ENCODE measurements at regions not wholly inside any gene's neighbourhood (a gene's known extent, or its start where the extent isn't known, plus 50 kb on each side); places are given as distances from the start of the nearest gene placed in this dataset.

DNA sequence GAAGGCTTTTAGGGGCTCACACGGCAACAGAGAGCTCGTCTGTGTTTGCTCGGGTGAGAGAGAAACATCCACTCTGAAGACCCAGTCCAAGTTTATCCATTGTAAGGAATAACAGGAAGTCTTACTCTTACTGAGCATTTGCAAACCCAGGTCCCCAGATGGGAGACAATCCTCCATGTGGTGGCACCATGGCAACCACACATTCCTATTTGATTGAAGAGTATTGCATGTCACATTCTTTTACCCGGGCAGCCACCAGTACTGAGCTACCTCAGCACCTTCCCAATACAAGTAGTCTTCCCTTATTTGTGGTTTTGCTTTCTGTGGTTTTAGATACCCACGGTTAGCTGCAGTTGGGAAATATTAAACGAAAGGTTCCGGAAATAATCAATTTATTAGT is 302.9 kb upstream of the RASGRP1 start:
- in situ Hi-C loops (cut with MboI; ENCODE audit: low pct_ligation_motif_present in 1 of 4, low pct_unique_long_range_greater_than_20kb in 1 of 4, low sequenced_read_pairs in 3 of 4): no loop called here
- no peak for DNase-seq
- TF ChIP-seq POLR2A (IDR thresholded peaks at IDR 0.05) (no peak), EP300 (IDR thresholded peaks at IDR 0.05; ENCODE audit: low read depth) (no peak), POLR2AphosphoS5 (IDR thresholded peaks at IDR 0.05) (no peak)
- TF ChIP-seq, protein P1, sequence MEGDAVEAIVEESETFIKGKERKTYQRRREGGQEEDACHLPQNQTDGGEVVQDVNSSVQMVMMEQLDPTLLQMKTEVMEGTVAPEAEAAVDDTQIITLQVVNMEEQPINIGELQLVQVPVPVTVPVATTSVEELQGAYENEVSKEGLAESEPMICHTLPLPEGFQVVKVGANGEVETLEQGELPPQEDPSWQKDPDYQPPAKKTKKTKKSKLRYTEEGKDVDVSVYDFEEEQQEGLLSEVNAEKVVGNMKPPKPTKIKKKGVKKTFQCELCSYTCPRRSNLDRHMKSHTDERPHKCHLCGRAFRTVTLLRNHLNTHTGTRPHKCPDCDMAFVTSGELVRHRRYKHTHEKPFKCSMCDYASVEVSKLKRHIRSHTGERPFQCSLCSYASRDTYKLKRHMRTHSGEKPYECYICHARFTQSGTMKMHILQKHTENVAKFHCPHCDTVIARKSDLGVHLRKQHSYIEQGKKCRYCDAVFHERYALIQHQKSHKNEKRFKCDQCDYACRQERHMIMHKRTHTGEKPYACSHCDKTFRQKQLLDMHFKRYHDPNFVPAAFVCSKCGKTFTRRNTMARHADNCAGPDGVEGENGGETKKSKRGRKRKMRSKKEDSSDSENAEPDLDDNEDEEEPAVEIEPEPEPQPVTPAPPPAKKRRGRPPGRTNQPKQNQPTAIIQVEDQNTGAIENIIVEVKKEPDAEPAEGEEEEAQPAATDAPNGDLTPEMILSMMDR (IDR thresholded peaks at IDR 0.05): no peak
- H3K27ac ChIP-seq: no peak overlapping the region
- no peak overlapping the region for H3K4me3 ChIP-seq
- WGBS, 2 donors (ENCODE audit: low coverage in 1 of 2): 81% methylated on average over 3 to 7 of the region's 7 CpGs
- intact Hi-C loops (cut with DNase I; ENCODE audit: low total_unique reads): no loop called here
- H3K4me1 ChIP-seq: no peaks in the 10 kb centered on the region
- H3K36me3 ChIP-seq: no peaks in the 10 kb centered on the region
- no peaks in the 10 kb centered on the region for H3K27me3 ChIP-seq
- no peaks in the 10 kb centered on the region for H3K9me3 ChIP-seq

DNA sequence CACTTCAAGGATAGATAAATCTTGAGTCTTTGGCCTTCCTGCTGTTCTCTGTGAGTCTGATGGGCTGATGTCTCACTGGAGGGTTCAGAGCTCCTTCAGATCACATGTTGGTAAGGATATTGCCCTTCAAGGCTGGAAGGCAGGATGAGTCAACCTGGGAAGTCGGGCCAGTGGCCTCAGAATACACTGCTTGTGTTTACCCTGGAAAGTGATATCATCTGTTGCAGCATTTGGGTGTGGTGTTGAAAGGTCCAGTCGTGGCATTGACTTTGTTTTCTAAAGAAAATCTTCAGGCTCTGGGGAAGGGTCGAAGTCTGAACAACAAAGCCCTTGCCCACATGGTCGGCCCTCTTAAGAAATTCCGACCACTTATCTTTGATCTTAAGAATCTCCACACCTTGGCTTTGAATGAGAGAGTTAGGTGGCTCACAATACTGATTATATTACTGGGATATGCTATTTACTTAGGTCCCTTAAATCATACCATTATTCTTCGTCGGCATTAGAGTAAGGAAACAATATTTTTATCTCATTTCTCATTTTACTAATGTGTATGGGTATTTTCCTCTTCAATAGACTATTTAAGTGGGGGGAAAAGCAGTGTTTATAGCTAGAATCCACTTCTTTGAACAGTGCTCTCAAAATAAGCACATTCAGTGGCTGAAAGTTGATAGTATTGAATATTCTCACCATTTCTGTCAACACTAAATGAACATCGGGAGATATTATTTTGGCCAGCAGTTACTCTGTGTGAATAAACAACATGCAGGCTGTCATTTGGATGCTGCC is 303.9 kb upstream of the RASGRP1 start:
- Histone ChIP-seq H3K36me3 (no peaks in the 10 kb centered on the region), H3K4me3 (no peak overlapping the region), H3K4me1 (no peaks in the 10 kb centered on the region), H3K9me3 (no peaks in the 10 kb centered on the region), H3K27me3 (no peaks in the 10 kb centered on the region), H3K27ac (no peak overlapping the region)
- 48 to 56% methylated on average over 4 to 8 of the region's 8 CpGs for WGBS, 2 donors (ENCODE audit: low coverage in 1 of 2)
- intact Hi-C loops (cut with DNase I; ENCODE audit: low total_unique reads): no loop called here
- peak in 1 of 3 donors; percentile 37 for TF ChIP-seq POLR2AphosphoS5 (IDR thresholded peaks at IDR 0.05)
- TF ChIP-seq EP300 (IDR thresholded peaks at IDR 0.05; ENCODE audit: low read depth): no peak
- peak; percentile 50 for DNase-seq
- in situ Hi-C loops (cut with MboI; ENCODE audit: low pct_ligation_motif_present in 1 of 4, low pct_unique_long_range_greater_than_20kb in 1 of 4, low sequenced_read_pairs in 3 of 4): no loop called here

DNA sequence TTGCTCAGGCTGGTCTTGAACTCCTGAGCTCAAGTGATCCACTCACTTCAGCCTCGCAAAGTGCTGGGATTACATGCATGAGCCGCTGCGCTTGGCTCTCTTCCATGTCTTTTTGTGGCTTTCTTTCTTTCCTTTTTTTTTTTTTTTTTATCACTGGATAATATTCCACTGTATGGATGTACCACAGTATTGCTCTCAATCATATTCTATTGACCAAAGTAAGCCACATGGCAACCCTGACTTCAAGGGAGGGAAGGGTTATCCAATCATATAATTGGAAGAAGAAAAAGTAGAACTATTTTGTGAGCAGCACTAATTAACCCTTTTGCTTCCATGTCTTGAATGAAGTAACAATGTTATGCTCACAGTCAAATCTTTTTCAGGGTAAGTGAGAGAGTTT is 307.0 kb upstream of the RASGRP1 start:
- in situ Hi-C loops (cut with MboI; ENCODE audit: low pct_ligation_motif_present in 1 of 4, low pct_unique_long_range_greater_than_20kb in 1 of 4, low sequenced_read_pairs in 3 of 4): no loop called here
- WGBS, 2 donors (ENCODE audit: low coverage in 1 of 2): 90 to 100% methylated on average over 3 of the region's 3 CpGs

DNA sequence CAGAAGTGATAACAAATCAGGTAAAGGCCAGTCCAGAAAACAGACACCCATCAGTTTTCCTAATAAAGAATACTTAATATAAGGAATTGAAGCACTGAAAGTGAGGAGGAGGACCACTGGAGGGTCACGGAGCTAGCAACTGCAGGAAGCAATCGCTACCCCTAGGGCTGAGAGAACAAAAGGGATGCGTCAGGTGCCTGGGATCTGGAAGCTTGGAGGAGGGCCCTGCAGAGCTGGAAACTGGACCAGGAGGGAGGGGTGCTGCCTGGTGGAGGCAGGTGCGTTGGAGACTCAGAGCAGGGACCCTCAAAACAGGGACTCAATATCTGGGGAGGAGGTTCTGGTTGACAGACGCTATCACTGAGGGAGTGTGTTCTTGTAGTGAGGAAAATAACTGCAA is 308.1 kb upstream of the RASGRP1 start:
- in situ Hi-C loops (cut with MboI; ENCODE audit: low pct_ligation_motif_present in 1 of 4, low pct_unique_long_range_greater_than_20kb in 1 of 4, low sequenced_read_pairs in 3 of 4): no loop called here
- Histone ChIP-seq H3K27me3 (no peaks in the 10 kb centered on the region), H3K36me3 (no peaks in the 10 kb centered on the region), H3K4me3 (no peak overlapping the region), H3K27ac (no peak overlapping the region), H3K9me3 (no peaks in the 10 kb centered on the region), H3K4me1 (no peaks in the 10 kb centered on the region)
- 88 to 100% methylated on average over 5 of the region's 5 CpGs for whole genome bisulfite sequencing, 2 donors (ENCODE audit: low coverage in 1 of 2)
- intact Hi-C loops (cut with DNase I; ENCODE audit: low total_unique reads): no loop called here
- no peak for TF ChIP-seq POLR2A (IDR thresholded peaks at IDR 0.05)
- TF ChIP-seq, protein P1 (IDR thresholded peaks at IDR 0.05): no peak
- no peak for TF ChIP-seq POLR2AphosphoS5 (IDR thresholded peaks at IDR 0.05)
- no peak for TF ChIP-seq EP300 (IDR thresholded peaks at IDR 0.05; ENCODE audit: low read depth)
- no peak for DNase-seq

More for the DNA sequence above, 307.0 kb upstream of the RASGRP1 start:
- Histone ChIP-seq H3K4me1 (no peaks in the 10 kb centered on the region), H3K27me3 (no peaks in the 10 kb centered on the region), H3K9me3 (no peaks in the 10 kb centered on the region), H3K4me3 (no peak overlapping the region), H3K27ac (no peak overlapping the region), H3K36me3 (no peaks in the 10 kb centered on the region)
- TF ChIP-seq, protein P1 (IDR thresholded peaks at IDR 0.05): no peak
- TF ChIP-seq POLR2AphosphoS5 (IDR thresholded peaks at IDR 0.05) (no peak), EP300 (IDR thresholded peaks at IDR 0.05; ENCODE audit: low read depth) (no peak)
- intact Hi-C loops (cut with DNase I; ENCODE audit: low total_unique reads): no loop called here
- no peak for DNase-seq

DNA sequence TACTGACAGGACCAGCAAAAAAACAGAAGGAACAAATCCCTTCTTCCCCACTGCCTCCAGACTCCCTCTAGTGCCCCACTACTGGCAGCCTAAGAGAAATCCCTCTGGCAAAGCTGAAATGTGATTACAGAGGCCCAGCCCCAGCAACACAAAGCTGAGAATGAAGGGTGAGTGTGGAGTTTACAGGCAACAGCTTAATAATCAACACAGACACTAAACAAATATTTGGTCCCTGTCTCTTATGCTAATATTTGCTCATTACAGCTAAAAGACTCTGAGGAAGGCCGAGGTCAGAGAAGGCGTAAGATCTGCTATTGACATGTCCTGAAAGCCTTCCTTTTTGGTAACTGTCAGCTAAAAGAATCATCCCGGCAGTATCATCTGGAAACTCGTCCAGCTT is 308.5 kb upstream of the RASGRP1 start:
- DNase-seq: no peak
- Histone ChIP-seq H3K27ac (no peak overlapping the region), H3K4me3 (no peak overlapping the region), H3K4me1 (no peaks in the 10 kb centered on the region), H3K36me3 (no peaks in the 10 kb centered on the region), H3K9me3 (no peaks in the 10 kb centered on the region), H3K27me3 (no peaks in the 10 kb centered on the region)
- TF ChIP-seq, protein P1 (IDR thresholded peaks at IDR 0.05): no peak
- no peak for TF ChIP-seq EP300 (IDR thresholded peaks at IDR 0.05; ENCODE audit: low read depth)
- no peak for TF ChIP-seq POLR2AphosphoS5 (IDR thresholded peaks at IDR 0.05)
- no peak for TF ChIP-seq POLR2A (IDR thresholded peaks at IDR 0.05)
- intact Hi-C loops (cut with DNase I; ENCODE audit: low total_unique reads) (no loop called here), in situ Hi-C loops (cut with MboI; ENCODE audit: low pct_ligation_motif_present in 1 of 4, low pct_unique_long_range_greater_than_20kb in 1 of 4, low sequenced_read_pairs in 3 of 4) (no loop called here)
- WGBS, 2 donors (ENCODE audit: low coverage in 1 of 2): 70 to 83% methylated on average over 4 of the region's 4 CpGs

Measured in transverse colon (tissue), 4 donors.